ENCODE measurements at regions not wholly inside any gene's neighbourhood (a gene's known extent, or its start where the extent isn't known, plus 50 kb on each side); places are given as distances from the start of the nearest gene placed in this dataset.

GRCh38 chr3:111332488-111333080 lies 209.4 kb upstream of the CD96 start:
- TF ChIP-seq CTCF (conservative IDR thresholded peaks at IDR 0.05; ENCODE audit: low read length) (no peak), EZH2phosphoT487 (IDR thresholded peaks at IDR 0.05; ENCODE audit: borderline replicate concordance) (no peak)

Data from Loucy (cell line).